GM12874 (cell line): ENCODE measurements at regions not wholly inside any gene's neighbourhood (a gene's known extent, or its start where the extent isn't known, plus 50 kb on each side); places are given as distances from the start of the nearest gene placed in this dataset.

ENCODE experiments used
- CTCF ChIP-seq: IDR thresholded peaks from 2 replicates; pipeline ENCODE4 v1.5.1; 2011; ENCODE audit warnings: low read depth, mild to moderate bottlenecking, control low read depth, low read length, moderate library complexity; ENCODE audit not compliant: insufficient read depth

- no peak for TF ChIP-seq CTCF
Observed at GRCh38 chr14:39563361-39563760, 131.1 kb upstream of the FBXO33 start.

DNA sequence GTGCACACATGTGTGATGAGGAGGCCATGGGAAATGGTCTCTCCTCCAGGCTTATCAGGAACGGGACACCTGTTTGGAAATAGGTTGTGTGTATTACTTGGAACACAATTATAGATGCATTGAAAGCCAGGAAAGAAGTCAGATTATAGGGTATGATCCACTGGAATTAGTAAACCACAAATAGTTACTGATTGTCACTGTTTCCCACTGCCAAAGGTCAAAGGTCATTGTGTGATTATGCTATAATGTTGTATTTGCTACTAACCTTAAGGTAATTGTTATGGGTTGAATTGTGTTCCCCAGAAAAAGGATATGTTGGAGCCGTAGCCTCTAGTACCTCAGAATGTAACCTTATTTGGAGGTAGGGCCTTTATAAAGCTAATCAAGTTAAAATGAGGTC lies 129.9 kb upstream of the FBXO33 start:
- TF ChIP-seq CTCF: no peak

DNA sequence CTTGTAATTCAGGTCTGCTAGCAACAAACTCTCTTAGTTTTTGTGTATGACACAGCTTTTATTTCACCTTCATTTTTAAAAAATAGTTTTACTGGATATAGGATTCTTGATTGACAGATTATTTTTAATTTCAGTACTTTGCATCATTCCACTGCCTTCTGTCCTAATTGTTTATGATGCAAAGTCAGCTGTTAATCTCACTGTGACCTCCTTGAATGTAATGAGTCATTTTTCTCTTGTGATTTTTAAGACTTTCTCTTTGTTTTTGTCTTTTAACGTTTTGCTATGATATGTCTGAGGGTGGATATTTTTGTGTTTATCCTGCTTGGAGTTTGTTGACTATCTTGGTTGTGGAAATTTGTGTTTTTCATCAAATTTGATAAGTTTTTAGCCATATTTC lies 126.3 kb upstream of the FBXO33 start:
- TF ChIP-seq CTCF: no peak

GRCh38 chr14:39555749-39556148 lies 123.5 kb upstream of the FBXO33 start:
- TF ChIP-seq CTCF: no peak

DNA sequence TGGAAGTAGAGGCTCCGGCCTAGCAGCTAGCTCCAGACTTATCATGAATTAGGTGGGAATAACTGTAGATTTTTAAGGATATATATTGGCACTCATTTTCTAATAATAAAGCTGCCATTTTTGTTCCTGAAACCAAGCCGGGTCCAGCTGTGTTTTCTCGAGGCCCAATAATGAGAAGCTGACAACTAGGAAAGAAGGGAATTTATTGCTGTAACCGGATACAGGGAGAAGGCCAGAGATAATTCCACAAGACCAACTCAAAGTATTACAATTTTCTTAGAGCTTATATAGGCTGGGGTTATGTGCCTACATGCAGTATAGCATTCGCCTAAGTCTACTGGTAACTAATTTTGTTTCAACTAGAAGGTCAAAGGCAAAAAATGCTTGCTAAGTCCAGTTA lies 122.3 kb upstream of the FBXO33 start:
- no peak for TF ChIP-seq CTCF

DNA sequence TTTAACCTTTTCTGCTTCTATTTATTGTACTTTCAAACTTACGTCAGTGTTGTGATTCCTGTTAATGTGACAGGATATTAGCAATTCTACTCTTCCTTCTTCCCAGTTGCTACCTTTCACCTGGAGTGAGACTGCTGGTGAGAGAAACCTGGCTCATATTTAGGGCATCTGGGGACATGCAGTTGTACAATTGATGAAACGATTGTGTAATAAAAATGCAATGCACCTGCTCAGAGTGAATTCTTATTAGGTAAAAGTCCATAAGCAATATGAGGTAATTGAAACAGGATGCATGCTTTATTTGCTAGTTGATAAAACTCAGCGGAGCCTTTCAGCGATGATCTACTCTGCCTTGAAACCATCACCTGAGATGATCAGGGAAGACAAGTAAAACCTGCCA lies 116.1 kb upstream of the FBXO33 start:
- no peak for TF ChIP-seq CTCF

GRCh38 chr14:39547845-39548244 lies 115.6 kb upstream of the FBXO33 start:
- TF ChIP-seq CTCF: no peak

- no peak for TF ChIP-seq CTCF
Observed at GRCh38 chr14:39505812-39506211, 73.6 kb upstream of the FBXO33 start.
